HCT116 (cell line): ENCODE measurements at regions not wholly inside any gene's neighbourhood (a gene's known extent, or its start where the extent isn't known, plus 50 kb on each side); places are given as distances from the start of the nearest gene placed in this dataset.

Experiments
- EZH2phosphoT487 ChIP-seq: fragments of 200-600 bp; IDR thresholded peaks from 2 replicates; pipeline ENCODE4 v1.6.1; 2018; ENCODE audit warnings: antibody characterized with exemption, borderline replicate concordance
- TF ChIP-seq, protein P1 (sequence below), 3 experiments: fragments of 200-600 bp in 1 of 3; sonication (generic) in 1 of 3; IDR thresholded peaks in 2 of 3; conservative IDR thresholded peaks in 1 of 3; 2 replicates each; pipeline ENCODE4 v1.5.1; 2012 to 2017; ENCODE audit warnings: low read depth in 2 of 3, low read length in 2 of 3, antibody characterized with exemption in 1 of 3, borderline replicate concordance in 1 of 3, control low read depth in 1 of 3, mild to moderate bottlenecking in 1 of 3, mixed read lengths in 1 of 3, mixed run types in 1 of 3, moderate library complexity in 1 of 3; ENCODE audit not compliant: insufficient read depth in 1 of 3

DNA sequence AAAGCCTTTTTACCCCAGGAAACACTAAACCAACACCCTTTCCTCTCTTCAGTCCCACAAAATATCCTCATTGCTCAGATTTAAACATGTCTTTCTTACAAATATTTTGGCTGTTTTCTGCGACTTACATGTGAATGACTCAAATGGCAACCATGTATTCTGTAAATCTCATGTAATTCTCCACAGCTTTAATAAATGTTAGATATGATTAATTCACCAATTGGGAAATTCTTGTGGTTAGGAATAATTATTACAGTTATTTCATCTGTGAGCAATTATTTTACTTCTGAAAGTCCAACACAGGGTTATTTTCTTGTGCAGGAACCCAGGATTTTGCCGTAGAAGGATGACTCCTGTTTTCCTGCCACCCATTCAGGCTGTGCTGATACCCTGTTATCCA is 431.5 kb downstream of the LMO4 start:
- TF ChIP-seq, protein P1, sequence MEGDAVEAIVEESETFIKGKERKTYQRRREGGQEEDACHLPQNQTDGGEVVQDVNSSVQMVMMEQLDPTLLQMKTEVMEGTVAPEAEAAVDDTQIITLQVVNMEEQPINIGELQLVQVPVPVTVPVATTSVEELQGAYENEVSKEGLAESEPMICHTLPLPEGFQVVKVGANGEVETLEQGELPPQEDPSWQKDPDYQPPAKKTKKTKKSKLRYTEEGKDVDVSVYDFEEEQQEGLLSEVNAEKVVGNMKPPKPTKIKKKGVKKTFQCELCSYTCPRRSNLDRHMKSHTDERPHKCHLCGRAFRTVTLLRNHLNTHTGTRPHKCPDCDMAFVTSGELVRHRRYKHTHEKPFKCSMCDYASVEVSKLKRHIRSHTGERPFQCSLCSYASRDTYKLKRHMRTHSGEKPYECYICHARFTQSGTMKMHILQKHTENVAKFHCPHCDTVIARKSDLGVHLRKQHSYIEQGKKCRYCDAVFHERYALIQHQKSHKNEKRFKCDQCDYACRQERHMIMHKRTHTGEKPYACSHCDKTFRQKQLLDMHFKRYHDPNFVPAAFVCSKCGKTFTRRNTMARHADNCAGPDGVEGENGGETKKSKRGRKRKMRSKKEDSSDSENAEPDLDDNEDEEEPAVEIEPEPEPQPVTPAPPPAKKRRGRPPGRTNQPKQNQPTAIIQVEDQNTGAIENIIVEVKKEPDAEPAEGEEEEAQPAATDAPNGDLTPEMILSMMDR (IDR thresholded peaks at IDR 0.05 in 2 of 3, conservative IDR thresholded peaks at IDR 0.05 in 1 of 3; ENCODE audit: borderline replicate concordance in 1 of 3, insufficient read depth in 1 of 3, low read depth in 2 of 3, low read length in 2 of 3) = no peak
- no peak for TF ChIP-seq EZH2phosphoT487
